ENCODE measurements at regions not wholly inside any gene's neighbourhood (a gene's known extent, or its start where the extent isn't known, plus 50 kb on each side); places are given as distances from the start of the nearest gene placed in this dataset.

DNA sequence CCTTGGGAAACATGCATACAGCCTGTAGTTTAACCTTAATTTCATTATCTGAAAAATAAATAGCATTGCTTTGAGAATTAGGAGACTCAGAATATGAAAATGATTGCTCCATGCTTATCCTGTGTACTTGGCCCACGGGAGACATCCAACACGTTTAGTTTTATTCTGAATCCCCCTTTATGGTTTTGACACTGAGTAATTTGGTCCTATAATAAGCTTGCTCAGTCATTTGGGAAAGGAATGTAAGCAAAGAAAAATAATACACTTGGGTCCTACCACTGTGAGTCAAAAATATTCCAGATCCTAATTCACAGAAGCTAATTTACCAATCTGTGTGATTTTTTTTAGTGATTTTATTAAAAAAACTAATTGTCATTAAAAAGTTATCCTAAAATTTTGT, 557.3 kb downstream of the USP25 start:
- TF ChIP-seq, protein P1, sequence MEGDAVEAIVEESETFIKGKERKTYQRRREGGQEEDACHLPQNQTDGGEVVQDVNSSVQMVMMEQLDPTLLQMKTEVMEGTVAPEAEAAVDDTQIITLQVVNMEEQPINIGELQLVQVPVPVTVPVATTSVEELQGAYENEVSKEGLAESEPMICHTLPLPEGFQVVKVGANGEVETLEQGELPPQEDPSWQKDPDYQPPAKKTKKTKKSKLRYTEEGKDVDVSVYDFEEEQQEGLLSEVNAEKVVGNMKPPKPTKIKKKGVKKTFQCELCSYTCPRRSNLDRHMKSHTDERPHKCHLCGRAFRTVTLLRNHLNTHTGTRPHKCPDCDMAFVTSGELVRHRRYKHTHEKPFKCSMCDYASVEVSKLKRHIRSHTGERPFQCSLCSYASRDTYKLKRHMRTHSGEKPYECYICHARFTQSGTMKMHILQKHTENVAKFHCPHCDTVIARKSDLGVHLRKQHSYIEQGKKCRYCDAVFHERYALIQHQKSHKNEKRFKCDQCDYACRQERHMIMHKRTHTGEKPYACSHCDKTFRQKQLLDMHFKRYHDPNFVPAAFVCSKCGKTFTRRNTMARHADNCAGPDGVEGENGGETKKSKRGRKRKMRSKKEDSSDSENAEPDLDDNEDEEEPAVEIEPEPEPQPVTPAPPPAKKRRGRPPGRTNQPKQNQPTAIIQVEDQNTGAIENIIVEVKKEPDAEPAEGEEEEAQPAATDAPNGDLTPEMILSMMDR (IDR thresholded peaks at IDR 0.05): no peak
- TF ChIP-seq POLR2A (IDR thresholded peaks at IDR 0.05): no peak
